ENCODE measurements at regions not wholly inside any gene's neighbourhood (a gene's known extent, or its start where the extent isn't known, plus 50 kb on each side); places are given as distances from the start of the nearest gene placed in this dataset.

- TF ChIP-seq SP1 (CRISPR knock-in tag; conservative IDR thresholded peaks at IDR 0.05) (no peak), ATF3 (CRISPR knock-in tag; conservative IDR thresholded peaks at IDR 0.05) (no peak), ZBTB43 (CRISPR knock-in tag; IDR thresholded peaks at IDR 0.05) (no peak), SMAD3 (CRISPR knock-in tag; IDR thresholded peaks at IDR 0.05; ENCODE audit: borderline replicate concordance) (no peak), TCF7 (CRISPR knock-in tag; IDR thresholded peaks at IDR 0.05; ENCODE audit: low read depth) (no peak), CREB1 (CRISPR knock-in tag; IDR thresholded peaks at IDR 0.05) (no peak), PRRX2 (CRISPR knock-in tag; IDR thresholded peaks at IDR 0.05) (no peak), MXD4 (CRISPR knock-in tag; IDR thresholded peaks at IDR 0.05; ENCODE audit: borderline replicate concordance) (no peak), ZNF532 (CRISPR knock-in tag; IDR thresholded peaks at IDR 0.05; ENCODE audit: borderline replicate concordance) (no peak), TEAD1 (CRISPR knock-in tag; IDR thresholded peaks at IDR 0.05) (no peak), ZNF423 (CRISPR knock-in tag; IDR thresholded peaks at IDR 0.05) (no peak)
- no peak overlapping the region for H3K4me3 Mint-ChIP-seq
- ATAC-seq (no peak), DNase-seq (ENCODE audit: low spot score) (peak; percentile 5)
- no peaks in the 10 kb centered on the region for H3K9me3 Mint-ChIP-seq
- H3K27me3 Mint-ChIP-seq (ENCODE audit: low read depth), result no peaks in the 10 kb centered on the region; the same call in 1 of the 2 replicates
- peaks cover 9% of the 10 kb centered on the region for H3K4me1 Mint-ChIP-seq
- POLR2A ChIA-PET, result no interaction called here
- CTCF ChIA-PET, result interaction anchor here (0.6 kb wide), 1 partner anchor 52 kb away, joined by 3 read pairs; no protein-coding TSS in a partner anchor
- no peaks in the 10 kb centered on the region for H3K36me3 Mint-ChIP-seq
- H3K27ac Mint-ChIP-seq, result no peak overlapping the region
Observed at GRCh38 chr20:63128956-63129355, 87.0 kb downstream of the YTHDF1 start.

GRCh38 chr20:63128367-63128766 lies 87.6 kb downstream of the YTHDF1 start:
- H3K27ac Mint-ChIP-seq, result no peak overlapping the region
- ATAC-seq, result no peak
- TF ChIP-seq STAT6 (CRISPR knock-in tag; conservative IDR thresholded peaks at IDR 0.05; ENCODE audit: low read depth) (no peak), ARID4B (CRISPR knock-in tag; IDR thresholded peaks at IDR 0.05; ENCODE audit: borderline replicate concordance) (no peak), USF2 (CRISPR knock-in tag; IDR thresholded peaks at IDR 0.05) (no peak)
- no peaks in the 10 kb centered on the region for H3K9me3 Mint-ChIP-seq
- ChIA-PET CTCF (interaction anchor here (0.6 kb wide), 1 partner anchor 53 kb away, joined by 3 read pairs; no protein-coding TSS in a partner anchor), POLR2A (no interaction called here)
- no peaks in the 10 kb centered on the region; the same call in 1 of the 2 replicates for H3K27me3 Mint-ChIP-seq (ENCODE audit: low read depth)
- peak; percentile 10 for DNase-seq (ENCODE audit: low spot score)
- H3K4me3 Mint-ChIP-seq, result no peak overlapping the region
- peaks cover 9% of the 10 kb centered on the region for H3K4me1 Mint-ChIP-seq
- H3K36me3 Mint-ChIP-seq, result no peaks in the 10 kb centered on the region

Data from WTC11 (cell line).